B cell (primary cell): ENCODE measurements at regions not wholly inside any gene's neighbourhood (a gene's known extent, or its start where the extent isn't known, plus 50 kb on each side); places are given as distances from the start of the nearest gene placed in this dataset.

Source experiments
- ATAC-seq: fragments of 200-7000 bp; cut with Tn5 transposase; one replicate; pipeline ENCODE4 v1.10.0; 2021; ENCODE audit warnings: low read depth, mild to moderate bottlenecking, moderate number of reproducible peaks, moderate library complexity
- CTCF ChIA-PET: fragments of 350-600 bp; sonication (Branson Sonifier 250); formaldehyde crosslinking; loops from one replicate; lab custom pipeline; 2021; ENCODE audit warnings: antibody characterized with exemption, inconsistent platforms; lab: Charles Lee
- POLR2A ChIA-PET: fragments of 350-600 bp; sonication (Branson Sonifier 250); formaldehyde crosslinking; loops from one replicate; lab custom pipeline; 2021; ENCODE audit warnings: antibody characterized with exemption; lab: Charles Lee
- DNase-seq: peaks from one replicate; pipeline ENCODE4 v3.0.0; 2013
- H2AFZ ChIP-seq: 2 replicates; pipeline ENCODE4 v1.6.1; 2012; ENCODE audit warnings: mild to moderate bottlenecking, low read depth, low read length; ENCODE audit not compliant: insufficient read depth, poor library complexity, severe bottlenecking
- H3K27ac ChIP-seq, 2 donors: 1 replicate in 1 of 2; 2 replicates in 1 of 2; pipeline ENCODE4 v1.5.1; 2012 to 2013; ENCODE audit warnings: low read length in 2 of 2, mild to moderate bottlenecking in 2 of 2, moderate library complexity in 1 of 2
- H3K27me3 ChIP-seq, 4 experiments: fragments of 200-600 bp in 1 of 4; sonication (generic) in 1 of 4; replicated peaks in 1 of 4; 1 replicate in 2 of 4; 2 replicates in 2 of 4; pipeline versions ENCODE4 v1.6.1 to v1.7.0; 2013 to 2016; ENCODE audit warnings: low read length in 3 of 4, mild to moderate bottlenecking in 2 of 4, mixed read lengths in 1 of 4, moderate library complexity in 1 of 4; ENCODE audit not compliant: insufficient read depth in 4 of 4, control insufficient read depth in 3 of 4; ENCODE audit errors: control extremely low read depth in 1 of 4
- H3K36me3 ChIP-seq, 2 experiments: replicated peaks in 1 of 2; 1 replicate in 1 of 2; 2 replicates in 1 of 2; pipeline versions ENCODE4 v1.6.1 to v1.7.1; 2013; ENCODE audit warnings: low read length in 1 of 2; ENCODE audit not compliant: insufficient read depth in 2 of 2, control insufficient read depth in 1 of 2; ENCODE audit errors: control extremely low read depth in 1 of 2, extremely low read depth in 1 of 2
- H3K4me1 ChIP-seq, 2 donors: fragments of 200-600 bp in 1 of 2; sonication (generic) in 1 of 2; 1 replicate in 1 of 2; 2 replicates in 1 of 2; pipeline versions ENCODE4 v1.5.1 to v1.6.1; 2013 to 2017; ENCODE audit warnings: low read length in 2 of 2; ENCODE audit not compliant: control insufficient read depth in 2 of 2, insufficient read depth in 2 of 2
- H3K4me2 ChIP-seq: replicated peaks from 2 replicates; pipeline ENCODE3; 2012; ENCODE audit warnings: mild to moderate bottlenecking, low read depth, low read length; ENCODE audit not compliant: poor library complexity, severe bottlenecking
- H3K4me3 ChIP-seq, 5 experiments: fragments of 200-600 bp in 1 of 5; sonication (generic) in 1 of 5; 1 replicate in 3 of 5; 2 replicates in 2 of 5; pipeline versions ENCODE4 v1.5.1 to v1.7.0; 2011 to 2016; ENCODE audit warnings: low read length in 4 of 5, mild to moderate bottlenecking in 4 of 5, low read depth in 2 of 5, control low read depth in 1 of 5, moderate library complexity in 1 of 5; ENCODE audit not compliant: insufficient read depth in 1 of 5; ENCODE audit errors: control extremely low read depth in 1 of 5, extremely low read depth in 1 of 5
- H3K79me2 ChIP-seq: fragments of 200-600 bp; sonication (generic); one replicate; pipeline ENCODE4 v1.6.0; 2016; ENCODE audit warnings: low read length; ENCODE audit not compliant: control insufficient read depth, insufficient read depth
- H3K9ac ChIP-seq: fragments of 200-600 bp; sonication (generic); 2 replicates; pipeline ENCODE4 v1.6.1; 2017; ENCODE audit warnings: mild to moderate bottlenecking, low read length, moderate library complexity
- H3K9me3 ChIP-seq, 3 donors: one replicate each; pipeline versions ENCODE4 v1.6.1 to v1.7.1; 2013; ENCODE audit warnings: low read length in 2 of 3; ENCODE audit not compliant: control insufficient read depth in 2 of 3, insufficient read depth in 1 of 3; ENCODE audit errors: control extremely low read depth in 1 of 3
- H4K20me1 ChIP-seq: 2 replicates; pipeline ENCODE4 v1.6.0; 2012; ENCODE audit warnings: mild to moderate bottlenecking, low read length; ENCODE audit not compliant: insufficient read depth, control insufficient read depth, poor library complexity, severe bottlenecking
- H3K27ac Mint-ChIP-seq: one replicate; pipeline ENCODE4 v1.8.0; 2021; ENCODE audit warnings: mixed read lengths
- H3K27me3 Mint-ChIP-seq: one replicate; pipeline ENCODE4 v1.8.0; 2021; ENCODE audit warnings: mixed read lengths
- H3K4me1 Mint-ChIP-seq: one replicate; pipeline ENCODE4 v1.8.0; 2021; ENCODE audit warnings: mixed read lengths
- H3K4me3 Mint-ChIP-seq: one replicate; pipeline ENCODE4 v1.8.0; 2021; ENCODE audit warnings: mixed read lengths
- H3K9me3 Mint-ChIP-seq: one replicate; pipeline ENCODE4 v1.8.0; 2022; ENCODE audit warnings: mixed read lengths; ENCODE audit not compliant: insufficient read depth
- CTCF ChIP-seq: fragments of 200-600 bp; IDR thresholded peaks from one replicate; pipeline ENCODE4 v1.8.0; 2022; ENCODE audit warnings: antibody characterized with exemption, mild to moderate bottlenecking
- EZH2 ChIP-seq: IDR thresholded peaks from 2 replicates; pipeline ENCODE4 v1.6.1; 2012; ENCODE audit warnings: borderline replicate concordance, low read depth, mild to moderate bottlenecking, moderate library complexity, low read length; ENCODE audit not compliant: insufficient read depth, poor library complexity, severe bottlenecking
- WGBS: methylation state at CpG from one replicate; pipeline ENCODE4 v1.1.5; 2013; ENCODE audit warnings: missing lambda C conversion rate; ENCODE audit not compliant: insufficient coverage; 5-methylcytosine and 5-hydroxymethylcytosine counted together
- intact Hi-C: fragments of 100-400 bp; cut with micrococcal nuclease; formaldehyde crosslinking; loops from one replicate; pipeline ENCODE4 v1.10.0; 2022

DNA sequence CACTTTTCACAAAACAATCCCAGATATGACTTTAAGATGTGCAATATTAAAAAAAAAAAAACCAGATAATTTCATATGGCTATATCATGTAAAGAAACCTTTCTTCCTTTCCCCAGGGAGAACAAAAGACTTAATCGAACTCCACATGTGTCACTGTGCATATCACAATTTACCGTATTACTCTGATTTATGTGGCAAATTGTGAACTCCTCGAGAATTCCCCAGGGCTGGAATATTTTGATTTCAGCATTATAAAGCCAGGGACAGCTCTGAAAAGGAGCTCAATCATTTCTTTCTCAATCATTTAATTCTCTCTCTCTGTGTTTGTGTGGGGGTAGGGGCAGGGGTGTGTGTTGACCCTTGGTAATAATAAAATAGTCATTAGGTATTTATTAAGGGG is 165.8 kb downstream of the TDRD15 start:
- Mint-ChIP-seq H3K4me1 (no peaks in the 10 kb centered on the region), H3K9me3 (no peaks in the 10 kb centered on the region), H3K4me3 (no peak overlapping the region), H3K27ac (no peak overlapping the region), H3K27me3 (no peaks in the 10 kb centered on the region)
- no peaks in the 10 kb centered on the region for H4K20me1 ChIP-seq
- no peaks in the 10 kb centered on the region for H3K79me2 ChIP-seq
- ChIA-PET POLR2A (no interaction called here), CTCF (no interaction called here)
- intact Hi-C loops: no loop called here
- no peaks in the 10 kb centered on the region for H3K27me3 ChIP-seq
- H3K4me1 ChIP-seq: no peaks in the 10 kb centered on the region
- H2AFZ ChIP-seq: no peak overlapping the region
- DNase-seq (no peak), ATAC-seq (no peak)
- no peaks in the 10 kb centered on the region for H3K36me3 ChIP-seq
- H3K4me2 ChIP-seq: no peak overlapping the region
- TF ChIP-seq EZH2: no peak
- TF ChIP-seq CTCF: no peak
- no peak overlapping the region for H3K27ac ChIP-seq
- H3K4me3 ChIP-seq: no peak overlapping the region
- H3K9ac ChIP-seq: no peak overlapping the region
- WGBS: no CpG with 5 or more reads among the region's 3 CpGs
- no peaks in the 10 kb centered on the region for H3K9me3 ChIP-seq

DNA sequence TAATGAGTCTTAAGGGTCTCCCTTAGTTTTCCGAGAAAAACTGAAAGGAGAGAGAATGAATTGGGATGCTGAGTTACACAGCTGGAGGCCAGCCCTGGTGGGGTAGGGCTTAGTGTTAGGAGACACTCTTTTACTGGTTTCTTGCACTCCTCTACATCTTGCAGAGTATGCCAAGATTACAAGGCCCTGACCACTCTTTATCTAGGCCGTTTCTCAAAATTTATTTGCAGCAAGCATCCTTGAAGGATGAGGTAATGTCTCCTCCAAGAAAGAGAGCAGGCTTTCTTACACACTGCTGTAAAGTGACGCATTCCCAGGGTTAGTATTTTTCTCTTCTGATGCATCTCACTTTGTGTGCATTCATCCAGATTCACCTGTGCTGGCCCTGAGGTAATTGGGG is 166.2 kb downstream of the TDRD15 start:
- DNase-seq (no peak), ATAC-seq (no peak)
- Mint-ChIP-seq H3K4me1 (no peaks in the 10 kb centered on the region), H3K27me3 (no peaks in the 10 kb centered on the region), H3K27ac (no peak overlapping the region), H3K9me3 (no peaks in the 10 kb centered on the region), H3K4me3 (no peak overlapping the region)
- H3K9ac ChIP-seq: no peak overlapping the region
- H3K4me2 ChIP-seq: no peak overlapping the region
- H3K36me3 ChIP-seq: no peaks in the 10 kb centered on the region
- no peak overlapping the region for H3K4me3 ChIP-seq
- no peak for TF ChIP-seq EZH2
- TF ChIP-seq CTCF: no peak
- WGBS: 83% methylated on average over 1 of the region's 3 CpGs
- H3K4me1 ChIP-seq: no peaks in the 10 kb centered on the region
- CTCF ChIA-PET: no interaction called here
- no peaks in the 10 kb centered on the region for H3K27me3 ChIP-seq
- H2AFZ ChIP-seq: no peak overlapping the region
- intact Hi-C loops: no loop called here
- H3K27ac ChIP-seq: no peak overlapping the region
- no peaks in the 10 kb centered on the region for H3K79me2 ChIP-seq
- POLR2A ChIA-PET: no interaction called here
- no peaks in the 10 kb centered on the region for H4K20me1 ChIP-seq
- H3K9me3 ChIP-seq: no peaks in the 10 kb centered on the region
